ENCODE measurements at regions not wholly inside any gene's neighbourhood (a gene's known extent, or its start where the extent isn't known, plus 50 kb on each side); places are given as distances from the start of the nearest gene placed in this dataset.

DNA sequence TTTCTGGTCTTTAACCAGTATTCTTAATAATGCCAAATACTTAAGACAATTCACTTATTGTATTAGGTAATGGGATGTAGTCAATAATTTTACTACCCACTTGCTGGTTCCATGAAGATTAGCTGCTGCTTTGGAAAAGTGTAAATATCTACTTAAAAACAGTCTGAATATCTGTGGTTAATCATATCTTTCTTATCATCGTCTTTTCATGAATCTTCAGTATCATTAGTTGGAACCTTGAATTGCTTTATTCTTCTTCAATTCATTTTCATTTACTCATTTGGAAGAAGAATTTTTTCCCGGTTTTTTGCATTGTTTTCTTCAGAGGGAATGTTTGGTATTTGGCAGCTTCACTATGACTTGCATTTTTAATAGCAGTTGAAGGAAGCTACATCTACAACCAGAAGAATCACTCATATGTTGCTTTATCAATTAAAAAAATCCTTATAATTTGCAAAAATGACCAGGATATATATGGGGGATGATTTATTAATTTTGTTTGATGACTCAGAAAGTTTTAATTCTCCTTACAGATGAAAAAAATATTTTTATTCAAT, 1398.3 kb upstream of the CDH6 start:
- TF ChIP-seq, protein P1, sequence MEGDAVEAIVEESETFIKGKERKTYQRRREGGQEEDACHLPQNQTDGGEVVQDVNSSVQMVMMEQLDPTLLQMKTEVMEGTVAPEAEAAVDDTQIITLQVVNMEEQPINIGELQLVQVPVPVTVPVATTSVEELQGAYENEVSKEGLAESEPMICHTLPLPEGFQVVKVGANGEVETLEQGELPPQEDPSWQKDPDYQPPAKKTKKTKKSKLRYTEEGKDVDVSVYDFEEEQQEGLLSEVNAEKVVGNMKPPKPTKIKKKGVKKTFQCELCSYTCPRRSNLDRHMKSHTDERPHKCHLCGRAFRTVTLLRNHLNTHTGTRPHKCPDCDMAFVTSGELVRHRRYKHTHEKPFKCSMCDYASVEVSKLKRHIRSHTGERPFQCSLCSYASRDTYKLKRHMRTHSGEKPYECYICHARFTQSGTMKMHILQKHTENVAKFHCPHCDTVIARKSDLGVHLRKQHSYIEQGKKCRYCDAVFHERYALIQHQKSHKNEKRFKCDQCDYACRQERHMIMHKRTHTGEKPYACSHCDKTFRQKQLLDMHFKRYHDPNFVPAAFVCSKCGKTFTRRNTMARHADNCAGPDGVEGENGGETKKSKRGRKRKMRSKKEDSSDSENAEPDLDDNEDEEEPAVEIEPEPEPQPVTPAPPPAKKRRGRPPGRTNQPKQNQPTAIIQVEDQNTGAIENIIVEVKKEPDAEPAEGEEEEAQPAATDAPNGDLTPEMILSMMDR (IDR thresholded peaks at IDR 0.05; ENCODE audit: borderline replicate concordance), result no peak
- peaks cover 4% of the 10 kb centered on the region for H3K9me3 ChIP-seq (replicated peaks)
- no peaks in the 10 kb centered on the region for H3K4me1 ChIP-seq
- H3K36me3 ChIP-seq, result no peaks in the 10 kb centered on the region
- no peaks in the 10 kb centered on the region for H3K27me3 ChIP-seq (ENCODE audit: low read depth)
- H3K4me3 ChIP-seq, result no peak overlapping the region
- H3K27ac ChIP-seq (replicated peaks), result no peak overlapping the region
- no peak for DNase-seq
- intact Hi-C loops (cut with micrococcal nuclease), result no loop called here

DNA sequence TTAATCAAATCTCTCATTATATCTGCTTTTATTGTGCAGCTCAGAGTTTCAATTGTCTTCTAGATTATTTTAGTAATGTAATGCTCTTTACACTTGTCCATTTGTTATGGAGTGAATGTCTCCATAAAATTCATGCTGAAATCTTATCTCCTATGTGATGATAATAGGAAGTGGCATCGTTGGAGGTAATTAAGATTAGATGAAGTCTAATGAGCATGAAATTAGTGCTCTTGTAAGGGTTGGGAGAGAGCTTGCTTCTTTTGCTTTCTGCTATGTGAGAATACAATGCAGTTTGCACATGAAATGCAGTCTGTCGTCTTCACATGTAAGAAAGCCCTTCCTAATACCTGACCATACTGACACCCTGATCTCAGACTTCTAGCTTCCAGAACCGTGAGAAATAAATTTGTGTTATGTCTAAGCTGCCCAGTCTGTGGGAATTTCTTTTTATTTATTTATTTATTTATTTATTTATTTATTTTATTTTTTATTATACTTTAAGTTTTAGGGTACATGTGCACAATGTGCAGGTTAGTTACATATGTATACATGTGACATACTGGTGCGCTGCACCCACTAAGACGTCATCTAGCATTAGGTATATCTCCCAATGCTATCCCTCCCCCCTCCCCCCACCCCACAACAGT, 1399.2 kb upstream of the CDH6 start:
- intact Hi-C loops (cut with micrococcal nuclease), result no loop called here
- Histone ChIP-seq H3K27ac (replicated peaks) (no peak overlapping the region), H3K9me3 (replicated peaks) (peaks cover 4% of the 10 kb centered on the region), H3K4me1 (no peaks in the 10 kb centered on the region), H3K36me3 (no peaks in the 10 kb centered on the region), H3K4me3 (no peak overlapping the region), H3K27me3 (ENCODE audit: low read depth) (no peaks in the 10 kb centered on the region)
- no peak for DNase-seq
- TF ChIP-seq, protein P1 (IDR thresholded peaks at IDR 0.05; ENCODE audit: borderline replicate concordance), result no peak

DNA sequence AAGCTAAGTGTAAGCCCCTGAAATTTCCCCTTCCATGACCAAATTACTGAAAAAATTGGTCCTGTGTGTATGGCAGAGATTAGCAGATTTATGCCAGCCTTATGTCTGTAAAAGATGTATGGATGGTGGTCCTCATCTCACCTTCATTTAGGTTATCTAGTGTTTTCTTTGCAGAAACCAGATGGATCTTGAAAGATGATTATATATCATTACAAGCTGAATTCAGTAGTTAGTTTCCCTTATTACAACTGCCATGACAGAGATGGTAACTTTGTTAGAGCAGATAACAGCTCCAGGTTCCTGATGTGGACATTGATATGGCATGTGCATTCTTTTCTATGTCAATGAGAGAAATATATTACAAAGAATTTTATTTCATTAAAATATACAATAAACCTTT, 1403.2 kb upstream of the CDH6 start:
- no peak for DNase-seq
- intact Hi-C loops (cut with micrococcal nuclease), result no loop called here
- TF ChIP-seq, protein P1 (IDR thresholded peaks at IDR 0.05; ENCODE audit: borderline replicate concordance), result no peak

DNA sequence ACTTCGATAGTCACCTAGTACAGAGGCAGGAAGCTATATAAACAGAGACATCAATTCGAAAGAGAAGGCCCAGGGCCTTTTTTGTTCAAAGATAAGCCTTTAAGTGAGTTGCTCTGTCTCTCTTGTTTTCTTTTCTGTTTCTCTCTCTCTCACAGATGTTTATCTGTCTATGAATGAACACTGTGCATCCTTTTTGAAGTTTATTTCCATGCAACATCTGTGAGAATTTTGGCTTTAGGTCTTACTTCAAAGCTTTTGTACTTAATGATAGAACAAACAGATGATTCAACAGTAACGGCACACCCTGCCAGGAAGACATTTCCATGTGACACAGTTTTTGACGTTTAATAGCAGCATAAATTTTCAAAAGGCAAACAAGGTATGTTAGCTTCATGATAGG, 1413.1 kb upstream of the CDH6 start:
- Histone ChIP-seq H3K36me3 (no peaks in the 10 kb centered on the region), H3K27ac (replicated peaks) (no peak overlapping the region), H3K9me3 (replicated peaks) (no peaks in the 10 kb centered on the region), H3K4me1 (no peaks in the 10 kb centered on the region), H3K27me3 (ENCODE audit: low read depth) (no peaks in the 10 kb centered on the region), H3K4me3 (no peak overlapping the region)
- TF ChIP-seq, protein P1 (IDR thresholded peaks at IDR 0.05; ENCODE audit: borderline replicate concordance), result no peak
- intact Hi-C loops (cut with micrococcal nuclease), result no loop called here
- no peak for DNase-seq

More for the DNA sequence above, 1403.2 kb upstream of the CDH6 start:
- H3K27me3 ChIP-seq (ENCODE audit: low read depth), result no peaks in the 10 kb centered on the region
- peaks cover 5% of the 10 kb centered on the region for H3K9me3 ChIP-seq (replicated peaks)
- no peaks in the 10 kb centered on the region for H3K36me3 ChIP-seq
- no peak overlapping the region for H3K4me3 ChIP-seq
- H3K27ac ChIP-seq (replicated peaks), result no peak overlapping the region
- no peaks in the 10 kb centered on the region for H3K4me1 ChIP-seq

DNA sequence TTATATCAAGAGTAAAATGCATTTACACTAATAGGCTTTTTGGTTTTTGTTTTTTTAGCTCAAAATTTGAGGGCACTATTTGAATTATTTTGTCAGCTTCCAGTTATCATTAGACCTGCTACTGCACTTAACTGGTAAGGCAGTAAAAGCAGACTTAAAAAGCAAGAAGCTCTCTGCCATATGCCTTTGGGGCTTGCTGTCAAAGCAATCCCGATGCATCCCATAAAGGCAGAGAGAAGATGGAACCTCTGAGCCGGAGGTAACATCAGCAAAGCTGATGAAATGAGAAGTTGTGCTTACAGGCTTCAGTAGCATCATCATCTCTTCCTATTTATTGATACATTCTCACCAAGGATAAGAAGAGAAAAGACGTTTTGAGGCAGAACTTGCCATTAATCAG, 1414.3 kb upstream of the CDH6 start:
- intact Hi-C loops (cut with micrococcal nuclease), result no loop called here
- TF ChIP-seq, protein P1 (IDR thresholded peaks at IDR 0.05; ENCODE audit: borderline replicate concordance), result no peak
- H3K4me1 ChIP-seq, result no peaks in the 10 kb centered on the region
- H3K4me3 ChIP-seq, result no peak overlapping the region
- no peaks in the 10 kb centered on the region for H3K36me3 ChIP-seq
- no peaks in the 10 kb centered on the region for H3K27me3 ChIP-seq (ENCODE audit: low read depth)
- H3K9me3 ChIP-seq (replicated peaks), result no peaks in the 10 kb centered on the region
- no peak for DNase-seq
- H3K27ac ChIP-seq (replicated peaks), result no peak overlapping the region

Data from left ventricle myocardium inferior (tissue), 1 donor.